ENCODE measurements at regions not wholly inside any gene's neighbourhood (a gene's known extent, or its start where the extent isn't known, plus 50 kb on each side); places are given as distances from the start of the nearest gene placed in this dataset.
"Not testable (repeated sequence)": the region's sequence is repeated elsewhere in the genome, so short reads cannot be mapped to it uniquely, and the experiment has no call there.

GRCh38 chr6:138656364-138657064 lies 117.1 kb upstream of the CCDC28A start:
- no peak for DNase-seq

- DNase-seq, result peak; percentile 36 to 52 (median 46)
Observed at GRCh38 chr6:138657065-138657425, 116.5 kb upstream of the CCDC28A start.

- DNase-seq, result no peak
Observed at GRCh38 chr6:138659998-138660397, 113.6 kb upstream of the CCDC28A start.

- no peak for DNase-seq
Observed at GRCh38 chr6:138662471-138662870, 111.1 kb upstream of the CCDC28A start.

GRCh38 chr6:138663892-138664291 lies 109.7 kb upstream of the CCDC28A start:
- no peak for DNase-seq

- DNase-seq, result peak in 1 of 3 donors; percentile 50
Observed at GRCh38 chr6:138664745-138665144, 108.8 kb upstream of the CCDC28A start.

- no peak for DNase-seq
Observed at GRCh38 chr6:138666636-138667035, 106.9 kb upstream of the CCDC28A start.

GRCh38 chr6:138667408-138667807 lies 106.2 kb upstream of the CCDC28A start:
- DNase-seq, result no peak

GRCh38 chr6:138671351-138671750 lies 102.2 kb upstream of the CCDC28A start:
- DNase-seq, result no peak

- peak in 1 of 3 donors; percentile 28 for DNase-seq
Observed at GRCh38 chr6:138673346-138674014, 100.1 kb upstream of the CCDC28A start.

GRCh38 chr6:138674444-138674843 lies 99.1 kb upstream of the CCDC28A start:
- not testable (repeated sequence) for DNase-seq

- no peak for DNase-seq
Observed at GRCh38 chr6:138677538-138677937, 96.0 kb upstream of the CCDC28A start.

- no peak for DNase-seq
Observed at GRCh38 chr6:138678168-138678567, 95.4 kb upstream of the CCDC28A start.

- DNase-seq, result no peak
Observed at GRCh38 chr6:138680085-138680484, 93.5 kb upstream of the CCDC28A start.

GRCh38 chr6:138681627-138682026 lies 91.9 kb upstream of the CCDC28A start:
- DNase-seq, result no peak

- peak in 1 of 3 donors; percentile 32 for DNase-seq
Observed at GRCh38 chr6:138682704-138683527, 90.7 kb upstream of the CCDC28A start.

GRCh38 chr6:138685257-138685656 lies 88.3 kb upstream of the CCDC28A start:
- DNase-seq, result no peak

GRCh38 chr6:138685781-138686180 lies 87.8 kb upstream of the CCDC28A start:
- DNase-seq, result no peak

- DNase-seq, result no peak
Observed at GRCh38 chr6:138688580-138688979, 85.0 kb upstream of the CCDC28A start.

- no peak for DNase-seq
Observed at GRCh38 chr6:138689849-138690248, 83.7 kb upstream of the CCDC28A start.

- no peak for DNase-seq
Observed at GRCh38 chr6:138690975-138691594, 82.5 kb upstream of the CCDC28A start.

- peak in 1 of 3 donors; percentile 72 for DNase-seq
Observed at GRCh38 chr6:138691595-138692057, 81.9 kb upstream of the CCDC28A start.

Data from muscle of back (tissue), 3 donors.